ENCODE measurements at regions not wholly inside any gene's neighbourhood (a gene's known extent, or its start where the extent isn't known, plus 50 kb on each side); places are given as distances from the start of the nearest gene placed in this dataset.

GRCh38 chr2:217568289-217568971 lies 434.4 kb downstream of the TNS1 start:
- no peak for TF ChIP-seq CTCF (conservative IDR thresholded peaks at IDR 0.05; ENCODE audit: low read depth, low read length)
- TF ChIP-seq EZH2 (IDR thresholded peaks at IDR 0.05; ENCODE audit: borderline replicate concordance, low read depth, low read length, poor library complexity, severe bottlenecking): no peak
